IMR-90 (cell line): ENCODE measurements at regions not wholly inside any gene's neighbourhood (a gene's known extent, or its start where the extent isn't known, plus 50 kb on each side); places are given as distances from the start of the nearest gene placed in this dataset.

Experiments
- ATAC-seq: fragments of 200-7000 bp; cut with Tn5 transposase; 2 replicates; pipeline ENCODE4 v1.9.1; 2020; ENCODE audit warnings: low read depth, mild to moderate bottlenecking, moderate library complexity
- BruUV-seq: library from RNA; stranded (reverse); fragments of 400-500 nt; replicated peaks from 2 replicates; lab custom pipeline; 2021; lab: Mats Ljungman, UMichigan
- CTCF ChIA-PET: fragments of 300-600 bp; formaldehyde crosslinking; extraction: SDS; loops from one replicate; lab custom pipeline; 2021; ENCODE audit warnings: antibody characterized with exemption; lab: Yijun Ruan, JAX
- POLR2A ChIA-PET: fragments of 300-600 bp; sonication (Branson Sonifier 250); formaldehyde crosslinking; loops from one replicate; lab custom pipeline; 2022; ENCODE audit warnings: antibody characterized with exemption; ENCODE audit not compliant: unreplicated experiment; lab: Charles Lee
- DNase-seq: peaks from one replicate; pipeline ENCODE4 v3.0.0; 2013
- H2AFZ ChIP-seq: replicated peaks from 2 replicates; pipeline ENCODE3; 2013; ENCODE audit warnings: low read length, mild to moderate bottlenecking; ENCODE audit not compliant: poor library complexity
- H2AK5ac ChIP-seq: 2 replicates; pipeline ENCODE4 v1.6.1; 2013; ENCODE audit warnings: low read depth, low read length, inconsistent platforms
- H2AK9ac ChIP-seq: replicated peaks from 2 replicates; pipeline ENCODE3; 2013; ENCODE audit warnings: mild to moderate bottlenecking, low read depth, low read length, moderate library complexity; ENCODE audit not compliant: poor library complexity
- H2BK120ac ChIP-seq: 2 replicates; pipeline ENCODE4 v1.6.1; 2013; ENCODE audit warnings: low read depth, low read length, inconsistent platforms
- H2BK15ac ChIP-seq: 3 replicates; pipeline ENCODE4 v1.6.1; 2013; ENCODE audit warnings: low read depth, low read length, inconsistent platforms
- H2BK20ac ChIP-seq: 2 replicates; pipeline ENCODE4 v1.6.1; 2013; ENCODE audit warnings: low read depth, mild to moderate bottlenecking, inconsistent platforms, low read length, moderate library complexity
- H2BK5ac ChIP-seq: 2 replicates; pipeline ENCODE4 v1.6.1; 2013; ENCODE audit warnings: mild to moderate bottlenecking, low read depth, low read length, inconsistent platforms; ENCODE audit not compliant: poor library complexity, severe bottlenecking
- H3K14ac ChIP-seq: replicated peaks from 2 replicates; pipeline ENCODE4 v1.6.1; 2013; ENCODE audit warnings: low read depth, low read length, inconsistent platforms
- H3K18ac ChIP-seq: 2 replicates; pipeline ENCODE4 v1.6.1; 2013; ENCODE audit warnings: low read depth, low read length, control low read depth
- H3K23ac ChIP-seq: 2 replicates; pipeline ENCODE4 v1.6.1; 2013; ENCODE audit warnings: low read depth, low read length, inconsistent platforms
- H3K27ac ChIP-seq: 2 replicates; pipeline ENCODE4 v1.5.1; 2013; ENCODE audit warnings: mild to moderate bottlenecking, control low read depth, low read length; ENCODE audit not compliant: insufficient read depth
- H3K27me3 ChIP-seq: 2 replicates; pipeline ENCODE4 v1.6.1; 2013; ENCODE audit warnings: low read length; ENCODE audit not compliant: control insufficient read depth, insufficient read depth
- H3K36me3 ChIP-seq: 2 replicates; pipeline ENCODE4 v1.6.1; 2013; ENCODE audit warnings: low read length, mixed read lengths; ENCODE audit not compliant: control insufficient read depth, insufficient read depth
- H3K4ac ChIP-seq: 2 replicates; pipeline ENCODE4 v1.6.1; 2013; ENCODE audit warnings: low read depth, low read length, inconsistent platforms
- H3K4me1 ChIP-seq: 2 replicates; pipeline ENCODE4 v1.6.1; 2013; ENCODE audit warnings: low read length, mixed read lengths; ENCODE audit not compliant: control insufficient read depth, insufficient read depth
- H3K4me2 ChIP-seq: 2 replicates; pipeline ENCODE4 v1.6.1; 2013; ENCODE audit warnings: low read depth, mild to moderate bottlenecking, control low read depth, low read length, moderate library complexity
- H3K4me3 ChIP-seq: 2 replicates; pipeline ENCODE4 v1.5.1; 2013; ENCODE audit warnings: low read depth, mild to moderate bottlenecking, control low read depth, low read length, moderate library complexity; ENCODE audit not compliant: insufficient read depth
- H3K56ac ChIP-seq: 2 replicates; pipeline ENCODE4 v1.6.1; 2013; ENCODE audit warnings: low read length, inconsistent platforms; ENCODE audit not compliant: insufficient read depth; ENCODE audit errors: extremely low read depth
- H3K79me1 ChIP-seq, 2 experiments: 2 replicates each; pipeline ENCODE4 v1.6.1; 2013; ENCODE audit warnings: low read length in 2 of 2, inconsistent platforms in 1 of 2, low read depth in 1 of 2
- H3K9ac ChIP-seq: 2 replicates; pipeline ENCODE4 v1.6.1; 2013; ENCODE audit warnings: low read depth, low read length, control low read depth
- H3K9me1 ChIP-seq: 2 replicates; pipeline ENCODE4 v1.6.1; 2013; ENCODE audit warnings: low read length, inconsistent platforms; ENCODE audit not compliant: insufficient read depth
- H3K9me3 ChIP-seq: 2 replicates; pipeline ENCODE4 v1.6.1; 2013; ENCODE audit warnings: low read length; ENCODE audit not compliant: control insufficient read depth, insufficient read depth
- H4K20me1 ChIP-seq: 2 replicates; pipeline ENCODE4 v1.6.1; 2013; ENCODE audit warnings: low read length, inconsistent platforms; ENCODE audit not compliant: insufficient read depth
- H4K5ac ChIP-seq: 2 replicates; pipeline ENCODE4 v1.6.1; 2013; ENCODE audit warnings: mild to moderate bottlenecking, low read depth, low read length, control low read depth
- H4K8ac ChIP-seq, 2 experiments: 2 replicates each; pipeline ENCODE4 v1.6.1; 2013; ENCODE audit warnings: low read depth in 2 of 2, low read length in 2 of 2, control low read depth in 1 of 2, inconsistent platforms in 1 of 2
- H4K91ac ChIP-seq: 2 replicates; pipeline ENCODE4 v1.6.1; 2013; ENCODE audit warnings: low read depth, low read length, inconsistent platforms; ENCODE audit not compliant: insufficient read depth
- CEBPB ChIP-seq: IDR thresholded peaks from 2 replicates; pipeline ENCODE4 v1.6.1; 2012; ENCODE audit warnings: low read depth, low read length, improper control_type of control experiment
- ELK1 ChIP-seq: fragments of 150-350 bp; IDR thresholded peaks from 2 replicates; pipeline ENCODE4 v1.6.1; 2016; ENCODE audit warnings: low read depth, mild to moderate bottlenecking, low read length, moderate library complexity, borderline replicate concordance
- FOS ChIP-seq: fragments of 150-350 bp; IDR thresholded peaks from 2 replicates; pipeline ENCODE4 v1.6.1; 2016; ENCODE audit warnings: low read depth, low read length
- MAZ ChIP-seq: IDR thresholded peaks from 2 replicates; pipeline ENCODE4 v1.6.1; 2012; ENCODE audit warnings: low read depth, mild to moderate bottlenecking, low read length, improper control_type of control experiment, moderate library complexity, borderline replicate concordance
- MXI1 ChIP-seq: IDR thresholded peaks from 2 replicates; pipeline ENCODE4 v1.6.1; 2012; ENCODE audit warnings: low read depth, mild to moderate bottlenecking, low read length, moderate library complexity, borderline replicate concordance
- POLR2A ChIP-seq: IDR thresholded peaks from 2 replicates; pipeline ENCODE4 v1.6.1; 2012; ENCODE audit warnings: mild to moderate bottlenecking, low read depth, low read length
- RAD21 ChIP-seq: IDR thresholded peaks from 2 replicates; pipeline ENCODE4 v1.6.1; 2012; ENCODE audit warnings: low read length, improper control_type of control experiment
- RCOR1 ChIP-seq: IDR thresholded peaks from 2 replicates; pipeline ENCODE4 v1.6.1; 2012; ENCODE audit warnings: mild to moderate bottlenecking, low read length, improper control_type of control experiment; ENCODE audit not compliant: insufficient replicate concordance
- WGBS, 2 experiments: methylation state at CpG; one replicate each; pipeline versions ENCODE4 v1.1.5 to v1.1.7; 2013; ENCODE audit warnings: missing lambda C conversion rate in 2 of 2; ENCODE audit not compliant: insufficient read length in 1 of 2; ENCODE audit errors: extremely low coverage in 2 of 2; 5-methylcytosine and 5-hydroxymethylcytosine counted together
- dilution Hi-C: fragments of 300-500 bp; cut with HindIII; formaldehyde crosslinking; loops from one replicate; pipeline ENCODE4 v1.14.3; 2018; ENCODE audit warnings: low sequenced_read_pairs; ENCODE audit not compliant: unreplicated experiment
- in situ Hi-C: fragments of 300-500 bp; cut with MboI; formaldehyde crosslinking; loops from 3 replicates; pipeline ENCODE4 v1.14.3; 2019; ENCODE audit warnings: low sequenced_read_pairs, inconsistent platforms, mixed read lengths
- intact Hi-C: fragments of 100-400 bp; cut with micrococcal nuclease; formaldehyde crosslinking; loops from 2 replicates; pipeline ENCODE4 v1.10.0; 2022
- TF ChIP-seq, protein P1 (sequence below): conservative IDR thresholded peaks from 2 replicates; pipeline ENCODE4 v1.5.1; 2012; ENCODE audit warnings: mild to moderate bottlenecking, low read depth, low read length, improper control_type of control experiment
- TF ChIP-seq, protein P2 (sequence below): fragments of 150-350 bp; IDR thresholded peaks from 2 replicates; pipeline ENCODE4 v1.6.1; 2017; ENCODE audit warnings: mild to moderate bottlenecking, antibody characterized with exemption, low read length, low read depth

GRCh38 chr21:16243396-16243795, 513.6 kb downstream of the USP25 start:
- no peak overlapping the region for H3K18ac ChIP-seq
- H3K9me3 ChIP-seq: no peaks in the 10 kb centered on the region
- ChIA-PET POLR2A (no interaction called here), CTCF (interaction anchor here (1.5 kb wide), 1 partner anchor 162 kb away, joined by 5 read pairs; no protein-coding TSS in a partner anchor)
- H2BK120ac ChIP-seq: no peak overlapping the region
- ATAC-seq: no peak
- no peak overlapping the region for H3K23ac ChIP-seq
- H3K36me3 ChIP-seq: no peaks in the 10 kb centered on the region
- H2AK9ac ChIP-seq: no peak overlapping the region
- H3K4ac ChIP-seq: no peak overlapping the region
- no peaks in the 10 kb centered on the region for H3K27me3 ChIP-seq
- H3K9ac ChIP-seq: no peak overlapping the region
- H2AK5ac ChIP-seq: no peak overlapping the region
- no peak overlapping the region for H4K91ac ChIP-seq
- no peaks in the 10 kb centered on the region for H3K9me1 ChIP-seq
- TF ChIP-seq FOS (no peak), MAZ (no peak), RCOR1 (no peak), CEBPB (no peak), RAD21 (no peak), POLR2A (no peak), MXI1 (no peak), ELK1 (no peak)
- TF ChIP-seq, protein P1, sequence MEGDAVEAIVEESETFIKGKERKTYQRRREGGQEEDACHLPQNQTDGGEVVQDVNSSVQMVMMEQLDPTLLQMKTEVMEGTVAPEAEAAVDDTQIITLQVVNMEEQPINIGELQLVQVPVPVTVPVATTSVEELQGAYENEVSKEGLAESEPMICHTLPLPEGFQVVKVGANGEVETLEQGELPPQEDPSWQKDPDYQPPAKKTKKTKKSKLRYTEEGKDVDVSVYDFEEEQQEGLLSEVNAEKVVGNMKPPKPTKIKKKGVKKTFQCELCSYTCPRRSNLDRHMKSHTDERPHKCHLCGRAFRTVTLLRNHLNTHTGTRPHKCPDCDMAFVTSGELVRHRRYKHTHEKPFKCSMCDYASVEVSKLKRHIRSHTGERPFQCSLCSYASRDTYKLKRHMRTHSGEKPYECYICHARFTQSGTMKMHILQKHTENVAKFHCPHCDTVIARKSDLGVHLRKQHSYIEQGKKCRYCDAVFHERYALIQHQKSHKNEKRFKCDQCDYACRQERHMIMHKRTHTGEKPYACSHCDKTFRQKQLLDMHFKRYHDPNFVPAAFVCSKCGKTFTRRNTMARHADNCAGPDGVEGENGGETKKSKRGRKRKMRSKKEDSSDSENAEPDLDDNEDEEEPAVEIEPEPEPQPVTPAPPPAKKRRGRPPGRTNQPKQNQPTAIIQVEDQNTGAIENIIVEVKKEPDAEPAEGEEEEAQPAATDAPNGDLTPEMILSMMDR: no peak
- TF ChIP-seq, protein P2, sequence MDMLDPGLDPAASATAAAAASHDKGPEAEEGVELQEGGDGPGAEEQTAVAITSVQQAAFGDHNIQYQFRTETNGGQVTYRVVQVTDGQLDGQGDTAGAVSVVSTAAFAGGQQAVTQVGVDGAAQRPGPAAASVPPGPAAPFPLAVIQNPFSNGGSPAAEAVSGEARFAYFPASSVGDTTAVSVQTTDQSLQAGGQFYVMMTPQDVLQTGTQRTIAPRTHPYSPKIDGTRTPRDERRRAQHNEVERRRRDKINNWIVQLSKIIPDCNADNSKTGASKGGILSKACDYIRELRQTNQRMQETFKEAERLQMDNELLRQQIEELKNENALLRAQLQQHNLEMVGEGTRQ: no peak
- no peak overlapping the region for H3K4me3 ChIP-seq
- H3K4me1 ChIP-seq: no peaks in the 10 kb centered on the region
- H4K5ac ChIP-seq: no peak overlapping the region
- no peak overlapping the region for H2BK15ac ChIP-seq
- H3K79me1 ChIP-seq: no peaks in the 10 kb centered on the region
- H2BK5ac ChIP-seq: no peak overlapping the region
- no peak overlapping the region for H3K4me2 ChIP-seq
- intact Hi-C loops (no loop called here), dilution Hi-C loops (no loop called here), in situ Hi-C loops (no loop called here)
- H2AFZ ChIP-seq: no peak overlapping the region
- whole genome bisulfite sequencing, 2 experiments: no CpG with 5 or more reads among the region's 2 CpGs
- H3K56ac ChIP-seq: no peak overlapping the region
- H2BK20ac ChIP-seq: no peak overlapping the region
- H3K27ac ChIP-seq: no peak overlapping the region
- no peaks in the 10 kb centered on the region for H4K20me1 ChIP-seq
- no peak for DNase-seq
- H4K8ac ChIP-seq: no peak overlapping the region
- BruUV-seq: no TSS peak
- H3K14ac ChIP-seq: no peak overlapping the region
